Panc1 (cell line): ENCODE measurements at regions not wholly inside any gene's neighbourhood (a gene's known extent, or its start where the extent isn't known, plus 50 kb on each side); places are given as distances from the start of the nearest gene placed in this dataset.

Experiments
- ATAC-seq: fragments of 200-7000 bp; cut with Tn5 transposase; 2 replicates; pipeline ENCODE4 v1.9.1; 2020; ENCODE audit warnings: mild to moderate bottlenecking, moderate library complexity
- BruUV-seq: library from RNA; stranded (reverse); fragments of 400-500 nt; replicated peaks from 2 replicates; lab custom pipeline; 2021; lab: Mats Ljungman, UMichigan
- CTCF ChIA-PET: fragments of 300-600 bp; sonication (Branson Sonifier 250); formaldehyde crosslinking; loops from one replicate; lab custom pipeline; 2022; ENCODE audit warnings: antibody characterized with exemption; lab: Charles Lee
- POLR2A ChIA-PET: fragments of 300-600 bp; sonication (Branson Sonifier 250); formaldehyde crosslinking; loops from one replicate; lab custom pipeline; 2022; ENCODE audit warnings: antibody characterized with exemption; lab: Charles Lee
- DNase-seq: peaks from one replicate; pipeline ENCODE4 v3.0.0-alpha.2; 2010; ENCODE audit warnings: low read depth, low spot score
- H3K27ac ChIP-seq: 2 replicates; pipeline ENCODE4 v1.5.1; 2011; ENCODE audit warnings: mild to moderate bottlenecking, low read length, inconsistent platforms
- H3K27me3 ChIP-seq: fragments of 200-500 bp; sonication (Bioruptor generic); 2 replicates; pipeline ENCODE4 v1.6.0; 2014; ENCODE audit warnings: low read length, inconsistent platforms; ENCODE audit not compliant: control insufficient read depth, insufficient read depth
- H3K36me3 ChIP-seq: fragments of 200-500 bp; sonication (Bioruptor generic); 2 replicates; pipeline ENCODE4 v1.5.1; 2014; ENCODE audit warnings: inconsistent platforms, mild to moderate bottlenecking, low read length, moderate library complexity; ENCODE audit not compliant: control insufficient read depth, insufficient read depth
- H3K4me1 ChIP-seq: 2 replicates; pipeline ENCODE4 v1.5.1; 2011; ENCODE audit warnings: inconsistent platforms, mild to moderate bottlenecking, low read length, moderate library complexity; ENCODE audit not compliant: control insufficient read depth, insufficient read depth
- H3K4me3 ChIP-seq, 2 experiments: 2 replicates each; pipeline ENCODE4 v1.5.1; 2011 to 2012; ENCODE audit warnings: low read depth in 2 of 2, low read length in 2 of 2, mild to moderate bottlenecking in 2 of 2, inconsistent platforms in 1 of 2, moderate library complexity in 1 of 2
- H3K9me3 ChIP-seq: fragments of 200-500 bp; sonication (Bioruptor generic); 2 replicates; pipeline ENCODE4 v1.5.1; 2014; ENCODE audit warnings: low read depth, mild to moderate bottlenecking, inconsistent platforms, low read length, moderate library complexity; ENCODE audit not compliant: control insufficient read depth, insufficient read depth
- CTCF ChIP-seq: fragments of 450-650 bp; IDR thresholded peaks from 2 replicates; pipeline ENCODE4 v1.5.1; 2017; ENCODE audit warnings: mild to moderate bottlenecking
- POLR2AphosphoS5 ChIP-seq: IDR thresholded peaks from 2 replicates; pipeline ENCODE4 v1.6.1; 2012; ENCODE audit warnings: mild to moderate bottlenecking, low read depth, low read length, moderate library complexity
- REST ChIP-seq, 2 experiments: IDR thresholded peaks; 2 replicates each; pipeline ENCODE4 v1.6.1; 2011 to 2012; ENCODE audit warnings: low read depth in 2 of 2, control low read depth in 1 of 2, low read length in 1 of 2, mild to moderate bottlenecking in 1 of 2, moderate library complexity in 1 of 2; ENCODE audit not compliant: insufficient read depth in 1 of 2
- SIN3A ChIP-seq: IDR thresholded peaks from 2 replicates; pipeline ENCODE4 v1.6.1; 2012; ENCODE audit warnings: low read depth, mild to moderate bottlenecking, low read length, moderate library complexity, borderline replicate concordance; ENCODE audit not compliant: insufficient read depth
- TCF7L2 ChIP-seq: IDR thresholded peaks from 2 replicates; pipeline ENCODE4 v1.6.1; 2011; ENCODE audit warnings: mild to moderate bottlenecking, low read depth, low read length, inconsistent platforms
- in situ Hi-C: cut with HindIII; loops from 2 replicates; pipeline ENCODE4 v1.10.0; 2016; ENCODE audit warnings: low sequenced_read_pairs, low pct_unique_long_range_greater_than_20kb
- intact Hi-C: fragments of 100-400 bp; cut with micrococcal nuclease; formaldehyde crosslinking; loops from one replicate; pipeline ENCODE4 v1.10.0; 2022; ENCODE audit not compliant: unreplicated experiment

- ChIA-PET POLR2A (no interaction called here), CTCF (no interaction called here)
- TF ChIP-seq SIN3A = no peak
- H3K9me3 ChIP-seq = no peaks in the 10 kb centered on the region
- H3K36me3 ChIP-seq = no peaks in the 10 kb centered on the region
- H3K4me1 ChIP-seq = no peaks in the 10 kb centered on the region
- no TSS peak for BruUV-seq
- H3K27ac ChIP-seq = no peak overlapping the region
- ATAC-seq (no peak), DNase-seq (no peak)
- in situ Hi-C loops = no loop called here
- intact Hi-C loops = no loop called here
- no peaks in the 10 kb centered on the region for H3K27me3 ChIP-seq
- H3K4me3 ChIP-seq = no peak overlapping the region
Measured at GRCh38 chr9:19946441-19947109, 157.7 kb upstream of the SLC24A2 start.

- DNase-seq = no peak
- POLR2A ChIA-PET = no interaction called here
- BruUV-seq = no TSS peak
- Histone ChIP-seq H3K27me3 (no peaks in the 10 kb centered on the region), H3K9me3 (no peaks in the 10 kb centered on the region), H3K4me1 (no peaks in the 10 kb centered on the region), H3K36me3 (no peaks in the 10 kb centered on the region), H3K4me3 (no peak overlapping the region), H3K27ac (no peak overlapping the region)
- ATAC-seq = no peak
- CTCF ChIA-PET = no interaction called here
- intact Hi-C loops = no loop called here
- TF ChIP-seq POLR2AphosphoS5 = no peak
- no peak for TF ChIP-seq SIN3A
- no peak for TF ChIP-seq CTCF
- no peak for TF ChIP-seq TCF7L2
- TF ChIP-seq REST (IDR thresholded peaks at IDR 0.05; ENCODE audit: insufficient read depth in 1 of 2, low read depth in 2 of 2, low read length in 1 of 2) = no peak
- in situ Hi-C loops = no loop called here
Measured at GRCh38 chr9:19941874-19942273, 153.0 kb upstream of the SLC24A2 start.

- in situ Hi-C loops = no loop called here
- BruUV-seq = no TSS peak
- Histone ChIP-seq H3K9me3 (no peaks in the 10 kb centered on the region), H3K27ac (no peak overlapping the region), H3K4me3 (no peak overlapping the region), H3K36me3 (no peaks in the 10 kb centered on the region), H3K27me3 (no peaks in the 10 kb centered on the region), H3K4me1 (no peaks in the 10 kb centered on the region)
- no peak for TF ChIP-seq SIN3A
- no peak for TF ChIP-seq REST (IDR thresholded peaks at IDR 0.05; ENCODE audit: insufficient read depth in 1 of 2, low read depth in 2 of 2, low read length in 1 of 2)
- no peak for TF ChIP-seq POLR2AphosphoS5
- no peak for TF ChIP-seq CTCF
- no peak for TF ChIP-seq TCF7L2
- ChIA-PET POLR2A (no interaction called here), CTCF (no interaction called here)
- no peak for DNase-seq
- intact Hi-C loops = no loop called here
- no peak for ATAC-seq
Measured at GRCh38 chr9:19940811-19941535, 152.1 kb upstream of the SLC24A2 start.
